ENCODE measurements at regions not wholly inside any gene's neighbourhood (a gene's known extent, or its start where the extent isn't known, plus 50 kb on each side); places are given as distances from the start of the nearest gene placed in this dataset.

DNA sequence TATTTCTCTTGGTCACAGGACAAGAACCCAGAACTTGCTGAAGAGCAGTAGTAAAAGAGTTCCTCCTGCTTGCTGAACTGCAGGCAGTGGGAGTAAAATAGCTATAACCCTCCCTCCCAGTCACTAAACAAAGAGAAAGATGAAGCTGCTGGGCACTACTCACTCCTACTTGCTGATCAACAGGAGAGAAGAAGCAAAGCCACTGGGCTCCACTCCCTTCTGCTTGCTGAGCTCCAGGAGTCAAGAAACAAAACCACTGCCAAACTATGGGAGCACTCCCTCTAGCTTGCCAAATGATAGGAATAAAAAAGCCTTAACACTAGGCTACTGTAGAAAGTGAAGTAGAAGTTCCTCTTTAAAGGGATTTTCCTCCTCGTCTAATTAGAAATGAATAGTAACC lies 155.3 kb downstream of the RASSF9 start:
- no peak for TF ChIP-seq EP300 (IDR thresholded peaks at IDR 0.05; ENCODE audit: borderline replicate concordance in 1 of 2, low read depth in 1 of 2, low read length in 1 of 2)
- no peak for TF ChIP-seq GABPA (IDR thresholded peaks at IDR 0.05; ENCODE audit: low read depth)
- no peak for TF ChIP-seq CTCF (IDR thresholded peaks at IDR 0.05)
- no peak for TF ChIP-seq RAD21 (IDR thresholded peaks at IDR 0.05; ENCODE audit: low read length)
- no peak for TF ChIP-seq POLR2AphosphoS5 (IDR thresholded peaks at IDR 0.05; ENCODE audit: low read depth, low read length)
- no peak for TF ChIP-seq ZBTB33 (IDR thresholded peaks at IDR 0.05; ENCODE audit: borderline replicate concordance, low read depth)
- no peak for TF ChIP-seq TEAD4 (IDR thresholded peaks at IDR 0.05; ENCODE audit: borderline replicate concordance, insufficient read depth)
- no peak for TF ChIP-seq EZH2phosphoT487 (IDR thresholded peaks at IDR 0.05; ENCODE audit: borderline replicate concordance, low read depth)
- TF ChIP-seq SMC3 (IDR thresholded peaks at IDR 0.05; ENCODE audit: low read depth, low read length) = no peak
- TF ChIP-seq REST (IDR thresholded peaks at IDR 0.05; ENCODE audit: low read depth, low read length) = no peak
- no peak for TF ChIP-seq TAF1 (IDR thresholded peaks at IDR 0.05; ENCODE audit: borderline replicate concordance, low read depth, low read length)
- TF ChIP-seq MAX (IDR thresholded peaks at IDR 0.05; ENCODE audit: low read depth) = no peak
- TF ChIP-seq, protein P1, sequence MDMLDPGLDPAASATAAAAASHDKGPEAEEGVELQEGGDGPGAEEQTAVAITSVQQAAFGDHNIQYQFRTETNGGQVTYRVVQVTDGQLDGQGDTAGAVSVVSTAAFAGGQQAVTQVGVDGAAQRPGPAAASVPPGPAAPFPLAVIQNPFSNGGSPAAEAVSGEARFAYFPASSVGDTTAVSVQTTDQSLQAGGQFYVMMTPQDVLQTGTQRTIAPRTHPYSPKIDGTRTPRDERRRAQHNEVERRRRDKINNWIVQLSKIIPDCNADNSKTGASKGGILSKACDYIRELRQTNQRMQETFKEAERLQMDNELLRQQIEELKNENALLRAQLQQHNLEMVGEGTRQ (IDR thresholded peaks at IDR 0.05; ENCODE audit: borderline replicate concordance, low read depth, low read length) = no peak
- TF ChIP-seq MXI1 (IDR thresholded peaks at IDR 0.05; ENCODE audit: low read depth, low read length) = no peak
